ENCODE measurements at regions not wholly inside any gene's neighbourhood (a gene's known extent, or its start where the extent isn't known, plus 50 kb on each side); places are given as distances from the start of the nearest gene placed in this dataset.
A peak's percentile ranks its signal among the peaks of the same experiment; 100 is the strongest.

GRCh38 chr2:191516260-191516659 is 161.7 kb upstream of the NABP1 start:
- no peak for DNase-seq

- no peak for DNase-seq
These were observed 156.2 kb upstream of the NABP1 start for GRCh38 chr2:191521608-191522208.

- no peak for DNase-seq
These were observed 155.3 kb upstream of the NABP1 start for GRCh38 chr2:191522478-191523120.

- DNase-seq, result no peak
These were observed 151.8 kb upstream of the NABP1 start for GRCh38 chr2:191526091-191526490.

GRCh38 chr2:191526536-191526935 is 151.4 kb upstream of the NABP1 start:
- DNase-seq, result no peak

- DNase-seq, result no peak
These were observed 150.9 kb upstream of the NABP1 start for GRCh38 chr2:191526953-191527556.

GRCh38 chr2:191530618-191531017 is 147.3 kb upstream of the NABP1 start:
- no peak for DNase-seq

GRCh38 chr2:191533693-191534180 is 144.2 kb upstream of the NABP1 start:
- DNase-seq, result no peak

GRCh38 chr2:191537921-191538320 is 140.0 kb upstream of the NABP1 start:
- no peak for DNase-seq

GRCh38 chr2:191538334-191538903 is 139.5 kb upstream of the NABP1 start:
- DNase-seq, result no peak

GRCh38 chr2:191539068-191539467 is 138.9 kb upstream of the NABP1 start:
- DNase-seq, result peak; percentile 12

- no peak for DNase-seq
These were observed 137.3 kb upstream of the NABP1 start for GRCh38 chr2:191540681-191541080.

- DNase-seq, result no peak
These were observed 134.2 kb upstream of the NABP1 start for GRCh38 chr2:191543708-191544107.

GRCh38 chr2:191544461-191545062 is 133.4 kb upstream of the NABP1 start:
- DNase-seq, result no peak

GRCh38 chr2:191545361-191545760 is 132.6 kb upstream of the NABP1 start:
- no peak for DNase-seq

GRCh38 chr2:191552066-191552465 is 125.9 kb upstream of the NABP1 start:
- DNase-seq, result no peak

- no peak for DNase-seq
These were observed 123.7 kb upstream of the NABP1 start for GRCh38 chr2:191554240-191554639.

- DNase-seq, result peak; percentile 80
These were observed 122.7 kb upstream of the NABP1 start for GRCh38 chr2:191555092-191555742.

GRCh38 chr2:191556463-191556862 is 121.5 kb upstream of the NABP1 start:
- DNase-seq, result no peak

- DNase-seq, result no peak
These were observed 120.1 kb upstream of the NABP1 start for GRCh38 chr2:191557841-191558240.

- DNase-seq, result no peak
These were observed 118.4 kb upstream of the NABP1 start for GRCh38 chr2:191559569-191559968.

- DNase-seq, result no peak
These were observed 117.4 kb upstream of the NABP1 start for GRCh38 chr2:191560411-191560980.

- no peak for DNase-seq
These were observed 112.8 kb upstream of the NABP1 start for GRCh38 chr2:191565120-191565519.

Data from activated naive CD4-positive, alpha-beta T cell treated with Interleukin-2 at 50 U/mL for 16 hours (primary cell).